ENCODE measurements at regions not wholly inside any gene's neighbourhood (a gene's known extent, or its start where the extent isn't known, plus 50 kb on each side); places are given as distances from the start of the nearest gene placed in this dataset.
"Not testable (repeated sequence)": the region's sequence is repeated elsewhere in the genome, so short reads cannot be mapped to it uniquely, and the experiment has no call there.

DNA sequence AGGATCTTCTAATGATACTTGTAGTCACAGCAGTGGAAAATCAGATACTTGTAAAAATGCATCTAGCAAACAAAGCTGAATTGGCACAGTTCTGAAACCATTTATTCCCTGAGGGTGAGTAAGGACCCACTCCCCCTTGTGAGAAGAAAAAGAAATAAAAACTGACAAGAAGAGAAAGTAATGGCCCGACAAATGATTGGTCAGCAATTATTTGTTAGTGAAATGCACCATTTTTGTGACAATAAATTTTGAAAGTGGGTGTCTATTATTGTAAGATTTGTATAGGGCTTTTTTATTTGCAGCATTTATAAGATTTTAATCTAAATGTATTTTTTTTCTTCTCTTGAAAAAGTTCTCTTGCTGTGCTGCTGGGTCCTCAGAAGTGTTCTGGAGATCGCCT lies 600.8 kb downstream of the STK39 start:
- Mint-ChIP-seq H3K4me1 (peaks cover 7% of the 10 kb centered on the region), H3K27ac (peak overlapping the region; percentile 26), H3K9me3 (peaks cover 3% of the 10 kb centered on the region), H3K27me3 (ENCODE audit: low read depth, poor library complexity) (no peaks in the 10 kb centered on the region), H3K36me3 (ENCODE audit: low read depth) (peaks cover 5% of the 10 kb centered on the region), H3K4me3 (no peak overlapping the region)
- no peak for DNase-seq
- TF ChIP-seq, protein P1, sequence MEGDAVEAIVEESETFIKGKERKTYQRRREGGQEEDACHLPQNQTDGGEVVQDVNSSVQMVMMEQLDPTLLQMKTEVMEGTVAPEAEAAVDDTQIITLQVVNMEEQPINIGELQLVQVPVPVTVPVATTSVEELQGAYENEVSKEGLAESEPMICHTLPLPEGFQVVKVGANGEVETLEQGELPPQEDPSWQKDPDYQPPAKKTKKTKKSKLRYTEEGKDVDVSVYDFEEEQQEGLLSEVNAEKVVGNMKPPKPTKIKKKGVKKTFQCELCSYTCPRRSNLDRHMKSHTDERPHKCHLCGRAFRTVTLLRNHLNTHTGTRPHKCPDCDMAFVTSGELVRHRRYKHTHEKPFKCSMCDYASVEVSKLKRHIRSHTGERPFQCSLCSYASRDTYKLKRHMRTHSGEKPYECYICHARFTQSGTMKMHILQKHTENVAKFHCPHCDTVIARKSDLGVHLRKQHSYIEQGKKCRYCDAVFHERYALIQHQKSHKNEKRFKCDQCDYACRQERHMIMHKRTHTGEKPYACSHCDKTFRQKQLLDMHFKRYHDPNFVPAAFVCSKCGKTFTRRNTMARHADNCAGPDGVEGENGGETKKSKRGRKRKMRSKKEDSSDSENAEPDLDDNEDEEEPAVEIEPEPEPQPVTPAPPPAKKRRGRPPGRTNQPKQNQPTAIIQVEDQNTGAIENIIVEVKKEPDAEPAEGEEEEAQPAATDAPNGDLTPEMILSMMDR (IDR thresholded peaks at IDR 0.05): no peak

DNA sequence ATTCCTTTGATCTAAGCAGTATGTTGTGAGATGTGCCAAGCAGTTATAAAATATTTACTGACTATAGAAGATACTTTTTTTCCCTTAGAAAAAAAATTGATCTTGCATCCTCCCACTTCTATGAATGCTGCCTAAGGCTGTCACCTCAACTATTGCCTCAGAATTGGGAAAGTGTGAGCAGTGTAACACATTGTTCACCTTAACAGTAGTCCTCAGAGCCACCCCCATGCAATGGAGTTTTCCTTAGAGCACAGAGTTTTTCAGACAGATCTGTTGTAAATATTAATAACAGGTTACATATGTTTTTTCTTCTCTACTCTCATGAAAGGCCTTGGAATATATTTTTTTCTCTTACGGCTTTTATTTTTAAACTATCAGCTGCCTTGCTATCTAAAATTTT lies 607.3 kb downstream of the STK39 start:
- TF ChIP-seq, protein P1 (IDR thresholded peaks at IDR 0.05): no peak
- Mint-ChIP-seq H3K27ac (no peak overlapping the region), H3K27me3 (ENCODE audit: low read depth, poor library complexity) (no peaks in the 10 kb centered on the region), H3K4me3 (no peak overlapping the region), H3K9me3 (peaks cover 14% of the 10 kb centered on the region), H3K4me1 (peaks cover 5% of the 10 kb centered on the region), H3K36me3 (ENCODE audit: low read depth) (no peaks in the 10 kb centered on the region)
- DNase-seq: no peak

DNA sequence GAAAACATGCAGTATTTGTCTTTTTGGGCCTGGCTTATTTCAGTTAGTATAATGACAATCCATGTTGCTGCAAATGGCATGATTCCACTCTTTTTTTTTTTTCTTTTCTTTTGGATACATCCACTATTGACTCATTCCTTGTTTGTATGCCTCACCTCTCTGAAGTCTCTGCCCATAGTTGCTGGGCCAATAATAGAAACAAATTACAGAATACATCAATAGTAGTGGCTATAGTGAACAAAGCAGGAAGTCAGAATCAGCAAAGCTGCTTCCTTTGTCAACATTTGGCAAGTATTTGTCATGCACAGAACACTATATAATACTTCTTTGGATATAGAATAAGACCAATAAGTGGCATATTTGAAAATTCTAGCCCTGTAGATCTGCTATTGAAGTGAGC lies 609.7 kb downstream of the STK39 start:
- H3K4me3 Mint-ChIP-seq: no peak overlapping the region
- H3K9me3 Mint-ChIP-seq: peaks cover 22% of the 10 kb centered on the region
- no peaks in the 10 kb centered on the region for H3K4me1 Mint-ChIP-seq
- TF ChIP-seq, protein P1 (IDR thresholded peaks at IDR 0.05): no peak
- no peaks in the 10 kb centered on the region for H3K27me3 Mint-ChIP-seq (ENCODE audit: low read depth, poor library complexity)
- no peak overlapping the region for H3K27ac Mint-ChIP-seq
- no peak for DNase-seq
- H3K36me3 Mint-ChIP-seq (ENCODE audit: low read depth): no peaks in the 10 kb centered on the region

DNA sequence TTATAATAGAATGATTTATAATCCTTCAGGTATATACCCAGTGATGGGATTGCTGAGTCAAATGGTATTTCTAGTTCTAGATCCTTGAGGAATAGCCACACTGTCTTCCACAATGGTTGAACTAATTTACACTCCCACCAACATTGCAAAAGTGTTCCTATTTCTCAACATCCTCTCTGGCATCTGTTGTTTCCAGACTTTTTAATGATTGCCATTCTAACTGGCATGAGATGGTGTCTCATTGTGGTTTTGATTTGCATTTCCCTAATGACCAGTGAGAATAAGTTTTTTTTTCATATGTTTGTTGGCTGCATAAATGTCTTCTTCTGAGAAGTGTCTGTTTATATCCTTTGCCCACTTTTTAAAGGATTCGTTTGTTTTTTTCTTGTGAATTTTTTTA lies 615.1 kb downstream of the STK39 start:
- H3K27me3 Mint-ChIP-seq (ENCODE audit: low read depth, poor library complexity); H3K27ac Mint-ChIP-seq; DNase-seq; H3K36me3 Mint-ChIP-seq (ENCODE audit: low read depth); H3K4me3 Mint-ChIP-seq; H3K4me1 Mint-ChIP-seq: not testable (repeated sequence)
- peaks cover 32% of the 10 kb centered on the region for H3K9me3 Mint-ChIP-seq

DNA sequence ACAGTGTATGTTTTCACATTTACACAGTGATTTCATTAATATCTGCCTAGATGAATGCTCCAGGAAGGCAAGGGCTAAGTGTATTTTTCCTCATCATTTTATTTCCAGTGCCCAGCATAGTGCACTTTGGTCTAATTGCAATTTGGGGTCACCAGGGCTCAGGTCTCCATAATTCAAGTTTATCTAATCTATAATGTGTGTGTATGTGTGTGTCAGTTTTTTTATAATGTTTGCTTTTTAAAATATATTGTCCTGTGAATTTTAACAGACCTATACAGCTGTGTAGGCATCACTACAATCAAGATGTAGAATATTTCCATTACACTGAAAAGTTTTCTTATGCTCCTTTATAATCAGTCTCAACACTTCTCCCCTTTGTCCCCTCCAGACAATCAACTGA lies 620.4 kb downstream of the STK39 start:
- Mint-ChIP-seq H3K27ac (no peak overlapping the region), H3K9me3 (peaks cover 2% of the 10 kb centered on the region), H3K4me3 (no peak overlapping the region), H3K4me1 (no peaks in the 10 kb centered on the region), H3K27me3 (ENCODE audit: low read depth, poor library complexity) (no peaks in the 10 kb centered on the region), H3K36me3 (ENCODE audit: low read depth) (no peaks in the 10 kb centered on the region)
- TF ChIP-seq, protein P1 (IDR thresholded peaks at IDR 0.05): no peak
- no peak for DNase-seq

DNA sequence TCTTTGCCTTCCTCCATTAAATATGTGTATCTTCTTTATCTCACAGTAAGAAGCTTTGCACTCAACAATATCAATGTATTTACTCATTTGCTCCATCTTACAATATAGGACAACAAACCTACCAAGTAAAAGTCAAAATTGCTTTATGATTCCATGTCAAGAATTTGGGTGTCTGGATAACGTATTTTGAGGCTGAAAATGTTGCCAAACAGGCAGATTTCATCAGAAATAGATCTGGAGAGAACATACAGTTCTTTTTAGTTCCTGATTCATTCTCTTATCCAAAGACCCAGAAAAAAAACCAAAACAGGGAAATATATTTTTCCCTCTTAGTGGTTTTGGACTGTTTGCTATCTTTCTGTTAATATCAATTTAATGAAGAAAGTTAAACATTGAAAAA lies 621.1 kb downstream of the STK39 start:
- Mint-ChIP-seq H3K27me3 (ENCODE audit: low read depth, poor library complexity) (no peaks in the 10 kb centered on the region), H3K4me1 (no peaks in the 10 kb centered on the region), H3K36me3 (ENCODE audit: low read depth) (no peaks in the 10 kb centered on the region), H3K4me3 (no peak overlapping the region), H3K27ac (no peak overlapping the region), H3K9me3 (no peaks in the 10 kb centered on the region)
- TF ChIP-seq, protein P1 (IDR thresholded peaks at IDR 0.05): no peak
- DNase-seq: no peak
